OCI-LY3 (cell line): ENCODE measurements at regions not wholly inside any gene's neighbourhood (a gene's known extent, or its start where the extent isn't known, plus 50 kb on each side); places are given as distances from the start of the nearest gene placed in this dataset.
"Not testable (repeated sequence)": the region's sequence is repeated elsewhere in the genome, so short reads cannot be mapped to it uniquely, and the experiment has no call there.

Experiments used
- EZH2phosphoT487 ChIP-seq: fragments of 200-600 bp; shearing (Covaris generic); IDR thresholded peaks from 2 replicates; pipeline ENCODE4 v1.6.1; 2018; ENCODE audit warnings: antibody characterized with exemption, mixed run types, low read depth
- TF ChIP-seq, protein P1 (sequence below): fragments of 200-600, 300-600 bp; sonication (generic); IDR thresholded peaks from 2 replicates; pipeline ENCODE4 v1.5.1; 2014; ENCODE audit warnings: antibody characterized with exemption, low read length, low read depth

DNA sequence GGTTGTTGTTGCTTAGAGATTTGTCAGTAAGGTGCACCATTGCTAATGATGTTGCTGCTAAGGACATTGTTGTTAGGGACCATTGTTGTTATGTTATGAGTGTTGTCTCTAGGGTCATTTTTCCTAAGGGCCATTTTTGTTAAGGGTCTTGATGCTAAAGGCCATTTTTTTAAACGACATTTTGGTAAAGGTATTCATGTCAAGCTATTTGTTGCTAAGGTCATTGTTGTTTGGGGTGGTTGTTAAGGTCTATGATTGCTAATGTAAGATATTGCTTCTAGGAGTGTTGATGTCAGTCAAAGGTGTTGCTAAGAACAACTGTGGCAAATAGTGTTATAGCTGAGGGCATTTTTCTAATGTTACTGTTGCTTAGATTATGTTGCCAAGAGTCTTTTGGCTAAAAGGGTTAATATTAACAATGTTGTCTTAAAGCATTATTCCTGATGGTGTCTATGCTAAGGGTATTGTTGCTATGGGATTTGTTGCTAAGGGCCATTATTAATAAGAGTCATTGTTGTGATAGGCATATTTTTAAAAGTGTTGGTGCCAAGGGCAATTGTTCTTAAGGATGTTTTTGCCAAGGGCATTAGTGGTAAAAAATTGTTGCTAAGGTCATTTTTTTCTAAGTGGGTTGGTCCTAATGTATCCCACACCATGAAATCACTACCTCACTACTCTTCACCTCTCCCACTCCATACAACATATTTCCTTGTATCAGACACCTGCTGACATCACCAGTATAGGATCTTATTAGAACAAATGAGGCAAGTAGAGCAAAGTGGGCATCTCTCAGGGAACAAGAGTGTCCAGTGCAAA lies 56.2 kb downstream of the SPATA31A6 start:
- TF ChIP-seq, protein P1, sequence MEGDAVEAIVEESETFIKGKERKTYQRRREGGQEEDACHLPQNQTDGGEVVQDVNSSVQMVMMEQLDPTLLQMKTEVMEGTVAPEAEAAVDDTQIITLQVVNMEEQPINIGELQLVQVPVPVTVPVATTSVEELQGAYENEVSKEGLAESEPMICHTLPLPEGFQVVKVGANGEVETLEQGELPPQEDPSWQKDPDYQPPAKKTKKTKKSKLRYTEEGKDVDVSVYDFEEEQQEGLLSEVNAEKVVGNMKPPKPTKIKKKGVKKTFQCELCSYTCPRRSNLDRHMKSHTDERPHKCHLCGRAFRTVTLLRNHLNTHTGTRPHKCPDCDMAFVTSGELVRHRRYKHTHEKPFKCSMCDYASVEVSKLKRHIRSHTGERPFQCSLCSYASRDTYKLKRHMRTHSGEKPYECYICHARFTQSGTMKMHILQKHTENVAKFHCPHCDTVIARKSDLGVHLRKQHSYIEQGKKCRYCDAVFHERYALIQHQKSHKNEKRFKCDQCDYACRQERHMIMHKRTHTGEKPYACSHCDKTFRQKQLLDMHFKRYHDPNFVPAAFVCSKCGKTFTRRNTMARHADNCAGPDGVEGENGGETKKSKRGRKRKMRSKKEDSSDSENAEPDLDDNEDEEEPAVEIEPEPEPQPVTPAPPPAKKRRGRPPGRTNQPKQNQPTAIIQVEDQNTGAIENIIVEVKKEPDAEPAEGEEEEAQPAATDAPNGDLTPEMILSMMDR = not testable (repeated sequence)
- TF ChIP-seq EZH2phosphoT487 = not testable (repeated sequence)
